CD4-positive, alpha-beta T cell treated with Interleukin-17A for 1 hour (primary cell): ENCODE measurements at regions not wholly inside any gene's neighbourhood (a gene's known extent, or its start where the extent isn't known, plus 50 kb on each side); places are given as distances from the start of the nearest gene placed in this dataset.

ENCODE experiments used
- DNase-seq: peaks from one replicate; pipeline ENCODE4 v3.0.0-alpha.2; 2020

- no peak for DNase-seq
Observed at GRCh38 chr1:116299248-116299647, 73.8 kb upstream of the ATP1A1 start.

- DNase-seq: no peak
Observed at GRCh38 chr1:116302281-116302680, 70.8 kb upstream of the ATP1A1 start.

- no peak for DNase-seq
Observed at GRCh38 chr1:116306102-116306501, 66.9 kb upstream of the ATP1A1 start.

GRCh38 chr1:116306840-116307442, 66.1 kb upstream of the ATP1A1 start:
- no peak for DNase-seq

GRCh38 chr1:116308276-116308675, 64.8 kb upstream of the ATP1A1 start:
- no peak for DNase-seq

- DNase-seq: no peak
Observed at GRCh38 chr1:116309090-116309870, 63.8 kb upstream of the ATP1A1 start.

- DNase-seq: no peak
Observed at GRCh38 chr1:116310180-116310579, 62.9 kb upstream of the ATP1A1 start.

GRCh38 chr1:116311193-116311592, 61.9 kb upstream of the ATP1A1 start:
- no peak for DNase-seq

GRCh38 chr1:116311756-116312680, 61.0 kb upstream of the ATP1A1 start:
- no peak for DNase-seq

- DNase-seq: no peak
Observed at GRCh38 chr1:116312681-116313069, 60.4 kb upstream of the ATP1A1 start.

GRCh38 chr1:116313776-116314175, 59.3 kb upstream of the ATP1A1 start:
- DNase-seq: no peak

GRCh38 chr1:116314305-116314919, 58.6 kb upstream of the ATP1A1 start:
- DNase-seq: no peak

GRCh38 chr1:116316373-116316772, 56.7 kb upstream of the ATP1A1 start:
- no peak for DNase-seq

- DNase-seq: no peak
Observed at GRCh38 chr1:116318897-116319296, 54.1 kb upstream of the ATP1A1 start.

- no peak for DNase-seq
Observed at GRCh38 chr1:116320874-116321273, 52.2 kb upstream of the ATP1A1 start.

GRCh38 chr1:116321766-116322175, 51.3 kb upstream of the ATP1A1 start:
- no peak for DNase-seq

- DNase-seq: no peak
Observed at GRCh38 chr1:116322752-116323405, 50.2 kb upstream of the ATP1A1 start.
